Glutamatergic neuron (in vitro differentiated cells): ENCODE measurements at regions not wholly inside any gene's neighbourhood (a gene's known extent, or its start where the extent isn't known, plus 50 kb on each side); places are given as distances from the start of the nearest gene placed in this dataset.
"Not testable (repeated sequence)": the region's sequence is repeated elsewhere in the genome, so short reads cannot be mapped to it uniquely, and the experiment has no call there.

Source experiments
- DNase-seq: peaks from one replicate; pipeline ENCODE4 v3.0.0; 2022
- H3K27ac Mint-ChIP-seq: one replicate; pipeline ENCODE4 v1.8.0; 2020; ENCODE audit warnings: mild to moderate bottlenecking, mixed read lengths, inconsistent platforms; ENCODE audit not compliant: unreplicated experiment
- H3K27me3 Mint-ChIP-seq: one replicate; pipeline ENCODE4 v1.8.0; 2020; ENCODE audit warnings: mild to moderate bottlenecking, moderate library complexity, mixed read lengths, inconsistent platforms; ENCODE audit not compliant: unreplicated experiment
- H3K36me3 Mint-ChIP-seq: one replicate; pipeline ENCODE4 v1.8.0; 2020; ENCODE audit warnings: mild to moderate bottlenecking, mixed read lengths, inconsistent platforms; ENCODE audit not compliant: unreplicated experiment
- H3K4me1 Mint-ChIP-seq: one replicate; pipeline ENCODE4 v1.8.0; 2020; ENCODE audit warnings: mild to moderate bottlenecking, low read depth, mixed read lengths, inconsistent platforms; ENCODE audit not compliant: unreplicated experiment
- H3K4me3 Mint-ChIP-seq: one replicate; pipeline ENCODE4 v1.8.0; 2020; ENCODE audit warnings: mild to moderate bottlenecking, mixed read lengths, inconsistent platforms; ENCODE audit not compliant: unreplicated experiment
- H3K9me3 Mint-ChIP-seq: one replicate; pipeline ENCODE4 v1.8.0; 2020; ENCODE audit warnings: mild to moderate bottlenecking, moderate library complexity, mixed read lengths, inconsistent platforms; ENCODE audit not compliant: unreplicated experiment
- TF ChIP-seq, protein P1 (sequence below): fragments of 200-600 bp; sonication (generic); IDR thresholded peaks from one replicate; pipeline ENCODE4 v1.5.0; 2021; ENCODE audit not compliant: partially characterized antibody, unreplicated experiment

DNA sequence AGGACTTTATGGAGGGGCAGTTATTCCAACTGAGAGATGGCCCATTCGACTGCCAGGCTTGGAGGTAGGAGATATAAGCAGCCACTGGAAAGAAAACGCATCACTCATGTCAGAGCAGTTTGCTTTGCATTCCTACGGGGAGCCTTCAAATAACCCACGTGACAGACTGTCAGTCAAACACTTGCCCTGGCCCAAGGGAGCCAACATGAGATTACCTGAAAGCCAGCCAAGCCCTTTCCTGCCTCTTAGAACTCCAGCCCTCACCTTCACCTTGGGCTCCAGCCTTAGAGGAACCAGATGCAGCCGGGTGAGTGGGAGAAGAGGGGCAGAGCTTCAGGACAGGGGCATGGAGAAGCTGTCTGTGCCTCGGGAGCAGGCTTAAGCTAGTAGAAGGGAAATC lies 95.3 kb upstream of the CXCL13 start:
- Mint-ChIP-seq H3K27ac (no peak overlapping the region), H3K9me3 (no peaks in the 10 kb centered on the region), H3K4me3 (no peak overlapping the region), H3K27me3 (peaks cover 2% of the 10 kb centered on the region), H3K36me3 (no peaks in the 10 kb centered on the region), H3K4me1 (no peaks in the 10 kb centered on the region)
- TF ChIP-seq, protein P1, sequence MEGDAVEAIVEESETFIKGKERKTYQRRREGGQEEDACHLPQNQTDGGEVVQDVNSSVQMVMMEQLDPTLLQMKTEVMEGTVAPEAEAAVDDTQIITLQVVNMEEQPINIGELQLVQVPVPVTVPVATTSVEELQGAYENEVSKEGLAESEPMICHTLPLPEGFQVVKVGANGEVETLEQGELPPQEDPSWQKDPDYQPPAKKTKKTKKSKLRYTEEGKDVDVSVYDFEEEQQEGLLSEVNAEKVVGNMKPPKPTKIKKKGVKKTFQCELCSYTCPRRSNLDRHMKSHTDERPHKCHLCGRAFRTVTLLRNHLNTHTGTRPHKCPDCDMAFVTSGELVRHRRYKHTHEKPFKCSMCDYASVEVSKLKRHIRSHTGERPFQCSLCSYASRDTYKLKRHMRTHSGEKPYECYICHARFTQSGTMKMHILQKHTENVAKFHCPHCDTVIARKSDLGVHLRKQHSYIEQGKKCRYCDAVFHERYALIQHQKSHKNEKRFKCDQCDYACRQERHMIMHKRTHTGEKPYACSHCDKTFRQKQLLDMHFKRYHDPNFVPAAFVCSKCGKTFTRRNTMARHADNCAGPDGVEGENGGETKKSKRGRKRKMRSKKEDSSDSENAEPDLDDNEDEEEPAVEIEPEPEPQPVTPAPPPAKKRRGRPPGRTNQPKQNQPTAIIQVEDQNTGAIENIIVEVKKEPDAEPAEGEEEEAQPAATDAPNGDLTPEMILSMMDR: no peak
- no peak for DNase-seq

DNA sequence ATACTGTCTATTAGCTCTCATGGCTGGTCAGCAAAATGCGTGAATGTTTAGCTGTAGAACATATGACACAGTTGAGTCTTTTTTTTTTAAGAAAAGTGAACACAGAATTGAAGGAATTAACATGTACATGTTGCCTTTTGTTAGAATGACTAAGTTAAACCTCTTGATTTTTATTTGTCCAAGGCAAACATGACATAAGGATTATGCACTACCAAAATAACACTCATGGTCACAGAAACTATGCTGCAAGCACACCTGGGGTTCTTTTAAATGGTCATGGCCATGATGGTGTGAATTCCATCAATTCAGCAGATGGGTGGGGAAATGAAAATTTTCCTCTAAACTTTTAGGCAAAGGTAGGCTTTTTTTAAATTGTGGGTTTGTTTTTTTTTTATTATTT lies 80.1 kb upstream of the CXCL13 start:
- Mint-ChIP-seq H3K4me1 (no peaks in the 10 kb centered on the region), H3K9me3 (no peaks in the 10 kb centered on the region)

DNA sequence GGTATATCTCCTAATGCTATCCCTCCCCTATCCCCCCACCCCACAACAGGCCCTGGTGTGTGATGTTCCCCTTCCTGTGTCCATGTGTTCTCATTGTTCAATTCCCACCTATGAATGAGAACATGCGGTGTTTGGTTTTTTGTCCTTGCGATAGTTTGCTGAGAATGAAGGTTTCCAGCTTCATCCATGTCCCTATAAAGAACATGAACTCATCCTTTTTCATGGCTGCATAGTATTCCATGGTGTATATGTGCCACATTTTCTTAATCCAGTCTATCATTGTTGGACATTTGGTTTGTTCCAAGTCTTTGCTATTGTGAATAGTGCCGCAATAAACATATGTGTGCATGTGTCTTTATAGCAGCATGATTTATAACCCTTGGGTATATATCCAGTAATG lies 77.7 kb upstream of the CXCL13 start:
- not testable (repeated sequence) for H3K27me3 Mint-ChIP-seq, DNase-seq, H3K9me3 Mint-ChIP-seq, H3K4me1 Mint-ChIP-seq, H3K36me3 Mint-ChIP-seq, H3K27ac Mint-ChIP-seq, H3K4me3 Mint-ChIP-seq

More for the DNA sequence above, 80.1 kb upstream of the CXCL13 start:
- Mint-ChIP-seq H3K36me3 (no peaks in the 10 kb centered on the region), H3K27ac (no peak overlapping the region), H3K27me3 (peaks cover 2% of the 10 kb centered on the region), H3K4me3 (no peak overlapping the region)
- TF ChIP-seq, protein P1: no peak
- no peak for DNase-seq

DNA sequence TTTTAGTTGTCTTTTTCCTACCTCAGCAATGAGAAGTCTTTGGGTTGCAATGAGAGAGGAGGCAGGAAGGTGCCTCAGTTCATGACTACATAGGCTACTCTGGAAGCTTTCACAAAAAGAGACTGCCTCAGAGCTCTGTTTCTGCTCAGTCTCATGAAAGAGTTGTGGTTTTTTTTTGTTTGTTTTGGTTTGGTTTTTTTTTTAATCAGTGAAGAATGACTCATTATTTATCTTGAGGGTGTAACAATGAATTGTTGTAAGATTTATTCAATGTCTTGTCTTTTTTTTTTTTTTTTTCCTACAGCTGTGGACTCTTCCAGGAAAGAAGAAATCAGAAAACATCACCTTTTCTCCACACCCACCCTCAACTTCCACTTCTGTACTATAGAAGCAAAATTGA lies 67.5 kb upstream of the CXCL13 start:
- Mint-ChIP-seq H3K4me3 (no peak overlapping the region), H3K36me3 (peaks cover 6% of the 10 kb centered on the region), H3K9me3 (peaks cover 4% of the 10 kb centered on the region), H3K27me3 (no peaks in the 10 kb centered on the region), H3K4me1 (no peaks in the 10 kb centered on the region), H3K27ac (no peak overlapping the region)
- TF ChIP-seq, protein P1: no peak
- DNase-seq: no peak

DNA sequence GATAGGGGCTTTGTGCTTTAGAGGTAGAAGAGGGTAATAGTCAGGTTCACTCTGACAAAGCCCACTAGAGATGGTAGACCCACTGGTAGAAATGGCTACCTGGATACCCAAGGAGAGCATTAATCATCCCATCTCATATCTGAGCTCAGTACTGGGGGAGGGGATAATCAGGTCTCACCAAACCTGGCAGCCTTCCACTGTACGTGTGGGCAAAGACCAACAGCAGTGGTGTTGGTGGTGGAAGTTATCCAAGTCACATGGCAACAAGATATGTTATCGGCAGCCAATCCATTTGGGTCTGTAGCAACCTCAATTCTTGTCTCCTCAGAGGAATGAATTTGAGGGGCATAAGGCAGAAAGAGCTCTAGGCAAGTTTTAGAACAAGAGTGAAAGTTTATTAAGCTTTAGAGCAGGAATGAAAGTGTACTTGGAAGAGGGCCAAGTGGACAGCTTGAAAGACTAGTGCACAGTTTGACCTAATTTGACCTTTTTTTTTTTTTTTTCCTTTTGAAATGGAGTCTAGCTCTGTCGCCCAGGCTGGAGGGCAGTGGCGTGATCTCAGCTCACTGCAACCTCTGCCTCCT lies 67.0 kb upstream of the CXCL13 start:
- no peaks in the 10 kb centered on the region for H3K4me1 Mint-ChIP-seq
- H3K27ac Mint-ChIP-seq: no peak overlapping the region
- TF ChIP-seq, protein P1: no peak
- H3K27me3 Mint-ChIP-seq: no peaks in the 10 kb centered on the region
- H3K4me3 Mint-ChIP-seq: no peak overlapping the region
- H3K9me3 Mint-ChIP-seq: peaks cover 4% of the 10 kb centered on the region
- DNase-seq: no peak
- H3K36me3 Mint-ChIP-seq: peaks cover 6% of the 10 kb centered on the region
